Ishikawa (cell line): ENCODE measurements at regions not wholly inside any gene's neighbourhood (a gene's known extent, or its start where the extent isn't known, plus 50 kb on each side); places are given as distances from the start of the nearest gene placed in this dataset.

Source experiments
- CEBPB ChIP-seq: IDR thresholded peaks from 2 replicates; pipeline ENCODE4 v1.6.1; 2012
- CREB1 ChIP-seq: IDR thresholded peaks from 2 replicates; pipeline ENCODE4 v1.6.1; 2012; ENCODE audit warnings: low read depth
- EGR1 ChIP-seq: IDR thresholded peaks from 2 replicates; pipeline ENCODE4 v1.6.1; 2012
- EP300 ChIP-seq: IDR thresholded peaks from 2 replicates; pipeline ENCODE4 v1.6.1; 2012; ENCODE audit warnings: borderline replicate concordance
- FOXM1 ChIP-seq: IDR thresholded peaks from 2 replicates; pipeline ENCODE4 v1.6.1; 2012; ENCODE audit warnings: low read depth, borderline replicate concordance
- NFIC ChIP-seq: IDR thresholded peaks from 2 replicates; pipeline ENCODE4 v1.6.1; 2012
- RAD21 ChIP-seq: IDR thresholded peaks from 2 replicates; pipeline ENCODE4 v1.6.1; 2012; ENCODE audit warnings: low read depth
- TAF1 ChIP-seq: IDR thresholded peaks from 2 replicates; pipeline ENCODE4 v1.6.1; 2012; ENCODE audit warnings: low read depth, mild to moderate bottlenecking
- TCF12 ChIP-seq: IDR thresholded peaks from 2 replicates; pipeline ENCODE4 v1.6.1; 2012; ENCODE audit warnings: low read depth
- TEAD4 ChIP-seq: IDR thresholded peaks from 2 replicates; pipeline ENCODE4 v1.6.1; 2012
- YY1 ChIP-seq: IDR thresholded peaks from 2 replicates; pipeline ENCODE4 v1.6.1; 2012; ENCODE audit warnings: low read depth
- ZBTB7A ChIP-seq: IDR thresholded peaks from 2 replicates; pipeline ENCODE4 v1.6.1; 2012; ENCODE audit warnings: low read depth
- TF ChIP-seq, protein P1 (sequence below): IDR thresholded peaks from 2 replicates; pipeline ENCODE4 v1.6.1; 2012
- TF ChIP-seq, protein P2 (sequence below): IDR thresholded peaks from 2 replicates; pipeline ENCODE4 v1.6.1; 2012; ENCODE audit warnings: low read depth, mild to moderate bottlenecking
- TF ChIP-seq, protein P3 (sequence below): IDR thresholded peaks from 2 replicates; pipeline ENCODE4 v1.6.1; 2012

DNA sequence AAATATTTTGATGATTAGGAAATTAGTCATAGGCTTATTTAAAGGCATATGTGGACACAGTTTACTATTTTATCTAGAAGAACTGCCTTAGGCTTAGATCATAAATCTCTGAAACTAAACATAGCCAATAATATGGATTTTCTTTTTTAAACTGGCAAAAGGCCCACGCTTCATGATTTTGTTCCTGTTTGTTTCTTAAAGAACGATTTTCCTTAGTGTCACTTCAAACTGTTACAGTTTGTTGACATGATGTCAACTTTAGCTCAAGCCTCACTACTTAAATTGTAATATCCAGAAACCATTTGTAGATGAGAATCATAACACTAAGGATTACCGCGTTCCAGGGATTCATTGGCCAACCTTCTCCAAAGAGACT lies 322.6 kb downstream of the HHIPL2 start:
- TF ChIP-seq, protein P1, sequence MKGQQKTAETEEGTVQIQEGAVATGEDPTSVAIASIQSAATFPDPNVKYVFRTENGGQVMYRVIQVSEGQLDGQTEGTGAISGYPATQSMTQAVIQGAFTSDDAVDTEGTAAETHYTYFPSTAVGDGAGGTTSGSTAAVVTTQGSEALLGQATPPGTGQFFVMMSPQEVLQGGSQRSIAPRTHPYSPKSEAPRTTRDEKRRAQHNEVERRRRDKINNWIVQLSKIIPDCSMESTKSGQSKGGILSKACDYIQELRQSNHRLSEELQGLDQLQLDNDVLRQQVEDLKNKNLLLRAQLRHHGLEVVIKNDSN: no peak
- TF ChIP-seq ZBTB7A (no peak), RAD21 (no peak), EGR1 (no peak), CREB1 (no peak)

DNA sequence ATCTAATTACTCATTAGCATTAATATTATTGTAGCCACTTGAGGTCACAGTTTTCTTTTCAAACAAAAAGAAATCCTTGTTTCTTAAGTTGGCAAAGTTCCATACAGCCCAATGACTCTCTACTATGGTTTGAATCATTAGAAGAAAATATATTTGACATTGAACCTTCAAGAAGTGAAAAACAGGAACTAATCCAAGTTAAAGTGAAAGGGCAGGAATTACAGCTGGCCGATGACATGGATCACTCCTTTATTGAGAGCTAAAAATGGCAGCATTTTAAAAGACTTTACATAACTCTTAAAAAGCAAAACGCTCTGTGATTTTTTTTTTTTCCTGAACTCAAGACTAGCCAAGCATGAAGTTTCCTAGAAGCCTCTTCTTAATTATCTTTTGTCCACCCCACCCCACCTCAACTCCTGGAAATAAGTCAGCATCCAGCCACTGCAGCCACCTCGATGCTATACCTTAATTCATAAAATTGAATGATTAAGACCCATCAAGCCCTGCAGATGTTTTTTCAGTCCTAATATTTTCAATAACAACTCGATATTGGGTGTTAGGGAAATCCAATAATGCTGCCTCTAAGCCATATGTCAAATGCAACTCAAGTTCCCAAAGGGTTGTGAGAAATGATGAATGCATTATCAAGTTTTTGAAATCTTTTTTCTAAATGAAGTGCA lies 323.1 kb downstream of the HHIPL2 start:
- no peak for TF ChIP-seq YY1
- TF ChIP-seq EP300: no peak
- TF ChIP-seq, protein P2, sequence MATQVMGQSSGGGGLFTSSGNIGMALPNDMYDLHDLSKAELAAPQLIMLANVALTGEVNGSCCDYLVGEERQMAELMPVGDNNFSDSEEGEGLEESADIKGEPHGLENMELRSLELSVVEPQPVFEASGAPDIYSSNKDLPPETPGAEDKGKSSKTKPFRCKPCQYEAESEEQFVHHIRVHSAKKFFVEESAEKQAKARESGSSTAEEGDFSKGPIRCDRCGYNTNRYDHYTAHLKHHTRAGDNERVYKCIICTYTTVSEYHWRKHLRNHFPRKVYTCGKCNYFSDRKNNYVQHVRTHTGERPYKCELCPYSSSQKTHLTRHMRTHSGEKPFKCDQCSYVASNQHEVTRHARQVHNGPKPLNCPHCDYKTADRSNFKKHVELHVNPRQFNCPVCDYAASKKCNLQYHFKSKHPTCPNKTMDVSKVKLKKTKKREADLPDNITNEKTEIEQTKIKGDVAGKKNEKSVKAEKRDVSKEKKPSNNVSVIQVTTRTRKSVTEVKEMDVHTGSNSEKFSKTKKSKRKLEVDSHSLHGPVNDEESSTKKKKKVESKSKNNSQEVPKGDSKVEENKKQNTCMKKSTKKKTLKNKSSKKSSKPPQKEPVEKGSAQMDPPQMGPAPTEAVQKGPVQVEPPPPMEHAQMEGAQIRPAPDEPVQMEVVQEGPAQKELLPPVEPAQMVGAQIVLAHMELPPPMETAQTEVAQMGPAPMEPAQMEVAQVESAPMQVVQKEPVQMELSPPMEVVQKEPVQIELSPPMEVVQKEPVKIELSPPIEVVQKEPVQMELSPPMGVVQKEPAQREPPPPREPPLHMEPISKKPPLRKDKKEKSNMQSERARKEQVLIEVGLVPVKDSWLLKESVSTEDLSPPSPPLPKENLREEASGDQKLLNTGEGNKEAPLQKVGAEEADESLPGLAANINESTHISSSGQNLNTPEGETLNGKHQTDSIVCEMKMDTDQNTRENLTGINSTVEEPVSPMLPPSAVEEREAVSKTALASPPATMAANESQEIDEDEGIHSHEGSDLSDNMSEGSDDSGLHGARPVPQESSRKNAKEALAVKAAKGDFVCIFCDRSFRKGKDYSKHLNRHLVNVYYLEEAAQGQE: no peak
- no peak for TF ChIP-seq TAF1
- no peak for TF ChIP-seq RAD21
- TF ChIP-seq CREB1: no peak
- no peak for TF ChIP-seq TCF12
- no peak for TF ChIP-seq CEBPB
- TF ChIP-seq, protein P3, sequence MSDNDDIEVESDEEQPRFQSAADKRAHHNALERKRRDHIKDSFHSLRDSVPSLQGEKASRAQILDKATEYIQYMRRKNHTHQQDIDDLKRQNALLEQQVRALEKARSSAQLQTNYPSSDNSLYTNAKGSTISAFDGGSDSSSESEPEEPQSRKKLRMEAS: no peak
- no peak for TF ChIP-seq TEAD4
- no peak for TF ChIP-seq EGR1
- TF ChIP-seq ZBTB7A: no peak
- TF ChIP-seq, protein P1: no peak
- no peak for TF ChIP-seq NFIC
- TF ChIP-seq FOXM1: no peak

DNA sequence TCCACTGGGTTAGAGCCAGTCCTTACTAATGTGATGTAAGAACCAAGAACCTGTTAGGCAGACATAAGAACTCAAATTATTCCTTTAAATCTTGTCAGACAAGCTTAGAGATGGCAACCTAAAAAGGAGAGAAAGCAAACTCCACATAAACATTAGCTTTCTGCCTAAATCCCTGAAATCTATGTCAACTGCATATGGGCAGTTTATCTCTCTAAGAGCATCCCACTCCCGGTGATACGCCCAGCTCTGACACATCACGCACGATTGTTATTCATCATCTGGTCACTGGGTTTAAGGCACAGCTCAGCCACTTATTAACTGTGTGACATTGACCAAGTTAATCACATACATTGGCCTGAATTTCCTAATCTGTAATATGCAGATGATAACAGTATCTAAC lies 323.7 kb downstream of the HHIPL2 start:
- TF ChIP-seq YY1 (no peak), TAF1 (no peak), RAD21 (no peak), TCF12 (no peak), EP300 (no peak), ZBTB7A (no peak), NFIC (no peak), TEAD4 (no peak), FOXM1 (no peak), CEBPB (no peak)
- TF ChIP-seq, protein P1: no peak
- TF ChIP-seq, protein P3: no peak
- TF ChIP-seq, protein P2: no peak

DNA sequence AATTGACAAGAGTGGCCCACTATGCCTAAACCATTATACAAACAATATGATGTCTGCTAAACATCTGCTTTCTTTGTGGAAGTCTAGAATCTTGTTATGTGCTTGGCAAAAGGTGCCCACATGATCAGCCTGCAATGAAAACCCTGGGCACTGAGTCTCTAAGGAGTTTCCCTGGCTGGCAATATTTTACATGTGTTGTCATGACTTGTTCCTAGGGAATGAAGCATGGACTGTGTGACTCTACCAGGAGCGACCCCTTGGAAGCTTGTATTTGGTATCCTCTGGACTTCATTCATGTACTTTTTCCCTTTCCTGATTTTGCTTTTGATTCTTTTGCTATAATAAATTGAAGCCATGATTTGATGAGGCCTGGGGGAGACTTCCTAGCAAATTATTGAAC lies 324.9 kb downstream of the HHIPL2 start:
- TF ChIP-seq ZBTB7A (no peak), TEAD4 (no peak), CEBPB (no peak), TAF1 (no peak), YY1 (no peak), CREB1 (no peak), NFIC (no peak), FOXM1 (no peak), RAD21 (no peak), TCF12 (no peak), EGR1 (no peak), EP300 (no peak)
- TF ChIP-seq, protein P3: no peak
- TF ChIP-seq, protein P1: no peak
- TF ChIP-seq, protein P2: no peak
